Effector CD8-positive, alpha-beta T cell (primary cell): ENCODE measurements at regions not wholly inside any gene's neighbourhood (a gene's known extent, or its start where the extent isn't known, plus 50 kb on each side); places are given as distances from the start of the nearest gene placed in this dataset.
"Not testable (repeated sequence)": the region's sequence is repeated elsewhere in the genome, so short reads cannot be mapped to it uniquely, and the experiment has no call there.

Experiments
- DNase-seq: peaks from one replicate; lab custom pipeline; 2025; lab: John Stamatoyannopoulos, UW

- no peak for DNase-seq
These were observed 285.3 kb upstream of the KLF14 start for GRCh38 chr7:131019351-131019750.

- no peak for DNase-seq
These were observed 286.8 kb upstream of the KLF14 start for GRCh38 chr7:131020759-131021261.

GRCh38 chr7:131021460-131021859 lies 287.5 kb upstream of the KLF14 start:
- DNase-seq: no peak

GRCh38 chr7:131021902-131022301 lies 287.9 kb upstream of the KLF14 start:
- DNase-seq: no peak

GRCh38 chr7:131026297-131027000 lies 292.4 kb upstream of the KLF14 start:
- no peak for DNase-seq

GRCh38 chr7:131027287-131027773 lies 293.3 kb upstream of the KLF14 start:
- DNase-seq: peak; percentile 16

GRCh38 chr7:131028295-131028694 lies 294.3 kb upstream of the KLF14 start:
- no peak for DNase-seq

- no peak for DNase-seq
These were observed 295.0 kb upstream of the KLF14 start for GRCh38 chr7:131029002-131029401.

- no peak for DNase-seq
These were observed 296.4 kb upstream of the MKLN1 start for GRCh38 chr7:131031099-131031868.

- no peak for DNase-seq
These were observed 294.9 kb upstream of the MKLN1 start for GRCh38 chr7:131032786-131033185.

GRCh38 chr7:131034166-131034881 lies 293.4 kb upstream of the MKLN1 start:
- DNase-seq: no peak

- DNase-seq: no peak
These were observed 292.4 kb upstream of the MKLN1 start for GRCh38 chr7:131035088-131035770.

GRCh38 chr7:131038153-131038552 lies 289.5 kb upstream of the MKLN1 start:
- DNase-seq: no peak

- DNase-seq: no peak
These were observed 288.3 kb upstream of the MKLN1 start for GRCh38 chr7:131039355-131039762.

- DNase-seq: no peak
These were observed 287.8 kb upstream of the MKLN1 start for GRCh38 chr7:131039836-131040235.

GRCh38 chr7:131040467-131040932 lies 287.2 kb upstream of the MKLN1 start:
- DNase-seq: no peak

GRCh38 chr7:131041012-131041695 lies 286.5 kb upstream of the MKLN1 start:
- DNase-seq: not testable (repeated sequence)

GRCh38 chr7:131042269-131043160 lies 285.2 kb upstream of the MKLN1 start:
- no peak for DNase-seq

- DNase-seq: no peak
These were observed 282.1 kb upstream of the MKLN1 start for GRCh38 chr7:131045526-131045925.

- no peak for DNase-seq
These were observed 281.4 kb upstream of the MKLN1 start for GRCh38 chr7:131046246-131046645.
